GM19468 (cell line): ENCODE measurements at regions not wholly inside any gene's neighbourhood (a gene's known extent, or its start where the extent isn't known, plus 50 kb on each side); places are given as distances from the start of the nearest gene placed in this dataset.

Experiments
- ATAC-seq: cut with Tn5 transposase; IDR thresholded peaks from one replicate; pipeline ENCODE4 v1.9.1; 2021; ENCODE audit warnings: mild to moderate bottlenecking, moderate library complexity, moderate number of reproducible peaks; ENCODE audit not compliant: unreplicated experiment; ENCODE audit errors: extremely low read depth

DNA sequence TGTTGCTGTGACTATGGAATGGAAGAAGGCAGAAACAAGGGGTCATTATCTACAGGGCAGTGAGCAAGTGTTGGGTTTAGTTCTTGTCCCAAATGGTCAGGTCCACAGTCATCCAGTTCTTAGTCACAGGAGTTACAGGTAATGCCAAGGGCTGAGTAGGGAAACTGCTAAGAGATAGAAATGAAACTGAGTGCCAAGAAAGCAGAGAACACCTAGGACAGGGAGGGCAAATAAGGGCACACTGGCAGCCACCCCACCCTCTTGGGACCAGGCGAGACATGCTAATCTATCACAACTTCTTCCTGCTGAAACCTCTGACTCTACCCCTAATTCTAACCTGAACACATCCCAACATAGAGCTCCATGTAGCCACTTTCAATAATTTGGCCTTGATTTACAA is 103.2 kb downstream of the KLF4 start:
- no peak for ATAC-seq
